NCI-H524 (cell line): ENCODE measurements at regions not wholly inside any gene's neighbourhood (a gene's known extent, or its start where the extent isn't known, plus 50 kb on each side); places are given as distances from the start of the nearest gene placed in this dataset.
"Not testable (repeated sequence)": the region's sequence is repeated elsewhere in the genome, so short reads cannot be mapped to it uniquely, and the experiment has no call there.

Experiments used
- DNase-seq, 2 experiments: peaks; one replicate each; lab custom pipeline; 2025; lab: John Stamatoyannopoulos, UW

GRCh38 chr16:10275214-10275996, 93.2 kb upstream of the GRIN2A start:
- not testable (repeated sequence) for DNase-seq

- DNase-seq: no peak
Measured at GRCh38 chr16:10277597-10277996, 95.4 kb upstream of the GRIN2A start.

GRCh38 chr16:10280262-10281170, 98.3 kb upstream of the GRIN2A start:
- DNase-seq: peak; percentile 51 to 83

- no peak for DNase-seq
Measured at GRCh38 chr16:10282367-10282766, 100.1 kb upstream of the GRIN2A start.

GRCh38 chr16:10283246-10283645, 101.0 kb upstream of the GRIN2A start:
- DNase-seq: not testable (repeated sequence)

GRCh38 chr16:10290467-10291105, 95.3 kb upstream of the ATF7IP2 start:
- not testable (repeated sequence) for DNase-seq

GRCh38 chr16:10292197-10292596, 93.7 kb upstream of the ATF7IP2 start:
- DNase-seq: not testable (repeated sequence)

- not testable (repeated sequence) for DNase-seq
Measured at GRCh38 chr16:10292976-10293375, 92.9 kb upstream of the ATF7IP2 start.

GRCh38 chr16:10294153-10294552, 91.7 kb upstream of the ATF7IP2 start:
- not testable (repeated sequence) for DNase-seq

- DNase-seq: no peak
Measured at GRCh38 chr16:10296956-10297340, 88.9 kb upstream of the ATF7IP2 start.

GRCh38 chr16:10297341-10298006, 88.4 kb upstream of the ATF7IP2 start:
- DNase-seq: no peak

- no peak for DNase-seq
Measured at GRCh38 chr16:10300905-10301304, 85.0 kb upstream of the ATF7IP2 start.

GRCh38 chr16:10301547-10301946, 84.3 kb upstream of the ATF7IP2 start:
- DNase-seq: not testable (repeated sequence)

- no peak for DNase-seq
Measured at GRCh38 chr16:10305912-10306311, 79.9 kb upstream of the ATF7IP2 start.

- no peak for DNase-seq
Measured at GRCh38 chr16:10308305-10309193, 77.3 kb upstream of the ATF7IP2 start.

- DNase-seq: no peak
Measured at GRCh38 chr16:10309271-10309932, 76.5 kb upstream of the ATF7IP2 start.

- DNase-seq: no peak
Measured at GRCh38 chr16:10312008-10312407, 73.9 kb upstream of the ATF7IP2 start.

- no peak for DNase-seq
Measured at GRCh38 chr16:10312784-10313724, 72.8 kb upstream of the ATF7IP2 start.

GRCh38 chr16:10314317-10314716, 71.5 kb upstream of the ATF7IP2 start:
- DNase-seq: no peak
